NCI-H526 (cell line): ENCODE measurements at regions not wholly inside any gene's neighbourhood (a gene's known extent, or its start where the extent isn't known, plus 50 kb on each side); places are given as distances from the start of the nearest gene placed in this dataset.
"Not testable (repeated sequence)": the region's sequence is repeated elsewhere in the genome, so short reads cannot be mapped to it uniquely, and the experiment has no call there.

Experiments
- DNase-seq, 2 experiments: peaks; one replicate each; lab custom pipeline; 2025; lab: John Stamatoyannopoulos, UW

GRCh38 chr3:64388886-64389285 lies 163.6 kb upstream of the PRICKLE2 start:
- DNase-seq: no peak

GRCh38 chr3:64387688-64388087 lies 162.4 kb upstream of the PRICKLE2 start:
- no peak for DNase-seq

GRCh38 chr3:64385277-64385676 lies 160.0 kb upstream of the PRICKLE2 start:
- DNase-seq: peak; percentile 3 to 9

GRCh38 chr3:64384561-64384960 lies 159.3 kb upstream of the PRICKLE2 start:
- DNase-seq: no peak

- DNase-seq: no peak
Measured at GRCh38 chr3:64382153-64382552, 156.9 kb upstream of the PRICKLE2 start.

- no peak for DNase-seq
Measured at GRCh38 chr3:64381367-64381766, 156.1 kb upstream of the PRICKLE2 start.

- no peak for DNase-seq
Measured at GRCh38 chr3:64380546-64380945, 155.3 kb upstream of the PRICKLE2 start.

GRCh38 chr3:64379221-64379620 lies 154.0 kb upstream of the PRICKLE2 start:
- no peak for DNase-seq

GRCh38 chr3:64377942-64378341 lies 152.7 kb upstream of the PRICKLE2 start:
- no peak for DNase-seq

GRCh38 chr3:64375737-64376136 lies 150.5 kb upstream of the PRICKLE2 start:
- DNase-seq: no peak

- no peak for DNase-seq
Measured at GRCh38 chr3:64369390-64369789, 144.1 kb upstream of the PRICKLE2 start.

GRCh38 chr3:64368257-64369020 lies 143.2 kb upstream of the PRICKLE2 start:
- DNase-seq: no peak

- no peak for DNase-seq
Measured at GRCh38 chr3:64365877-64366276, 140.6 kb upstream of the PRICKLE2 start.

- no peak for DNase-seq
Measured at GRCh38 chr3:64363842-64364241, 138.6 kb upstream of the PRICKLE2 start.

- DNase-seq: no peak
Measured at GRCh38 chr3:64361962-64362735, 136.9 kb upstream of the PRICKLE2 start.

GRCh38 chr3:64361036-64361435 lies 135.8 kb upstream of the PRICKLE2 start:
- not testable (repeated sequence) for DNase-seq

GRCh38 chr3:64360280-64360679 lies 135.0 kb upstream of the PRICKLE2 start:
- no peak for DNase-seq

GRCh38 chr3:64359735-64360134 lies 134.5 kb upstream of the PRICKLE2 start:
- no peak for DNase-seq

- DNase-seq: no peak
Measured at GRCh38 chr3:64358853-64359252, 133.6 kb upstream of the PRICKLE2 start.

GRCh38 chr3:64358176-64358575 lies 132.9 kb upstream of the PRICKLE2 start:
- no peak for DNase-seq

GRCh38 chr3:64357481-64357880 lies 132.2 kb upstream of the PRICKLE2 start:
- no peak for DNase-seq

- no peak for DNase-seq
Measured at GRCh38 chr3:64355401-64355807, 130.1 kb upstream of the PRICKLE2 start.

- no peak for DNase-seq
Measured at GRCh38 chr3:64354956-64355355, 129.7 kb upstream of the PRICKLE2 start.
